KOPT-K1 (cell line): ENCODE measurements at regions not wholly inside any gene's neighbourhood (a gene's known extent, or its start where the extent isn't known, plus 50 kb on each side); places are given as distances from the start of the nearest gene placed in this dataset.
"Not testable (repeated sequence)": the region's sequence is repeated elsewhere in the genome, so short reads cannot be mapped to it uniquely, and the experiment has no call there.

Experiments
- H3K27ac ChIP-seq: fragments of 200-600 bp; sonication (generic); 2 replicates; pipeline ENCODE4 v1.5.1; 2016; ENCODE audit warnings: antibody characterized with exemption, mild to moderate bottlenecking, low read depth, low read length; ENCODE audit not compliant: poor library complexity, severe bottlenecking
- H3K36me3 ChIP-seq: fragments of 200-600 bp; sonication (generic); 2 replicates; pipeline ENCODE4 v1.5.1; 2017; ENCODE audit warnings: antibody characterized with exemption, mild to moderate bottlenecking, low read length, moderate library complexity; ENCODE audit not compliant: insufficient read depth
- H3K9me3 ChIP-seq: fragments of 200-600 bp; sonication (generic); 2 replicates; pipeline ENCODE4 v1.5.1; 2017; ENCODE audit warnings: antibody characterized with exemption, low read length, mild to moderate bottlenecking; ENCODE audit not compliant: insufficient read depth, poor library complexity, severe bottlenecking

- H3K9me3 ChIP-seq: peaks cover 23% of the 10 kb centered on the region
- no peak overlapping the region for H3K27ac ChIP-seq
Observed at GRCh38 chr13:85549819-85550218, 249.4 kb downstream of the SLITRK6 start.

GRCh38 chr13:85548845-85549244, 250.4 kb downstream of the SLITRK6 start:
- H3K27ac ChIP-seq, H3K36me3 ChIP-seq: not testable (repeated sequence)
- H3K9me3 ChIP-seq: peaks cover 29% of the 10 kb centered on the region

More at GRCh38 chr13:85549819-85550218, 249.4 kb downstream of the SLITRK6 start:
- no peaks in the 10 kb centered on the region for H3K36me3 ChIP-seq

GRCh38 chr13:85545771-85546170, 253.4 kb downstream of the SLITRK6 start:
- Histone ChIP-seq H3K36me3 (no peaks in the 10 kb centered on the region), H3K9me3 (peaks cover 35% of the 10 kb centered on the region), H3K27ac (no peak overlapping the region)

GRCh38 chr13:85544756-85545155, 254.5 kb downstream of the SLITRK6 start:
- Histone ChIP-seq H3K36me3 (no peaks in the 10 kb centered on the region; the same call in 1 of the 2 replicates), H3K9me3 (peaks cover 43% of the 10 kb centered on the region), H3K27ac (no peak overlapping the region)

- peak overlapping the region; percentile 77 for H3K27ac ChIP-seq
- H3K9me3 ChIP-seq: peaks cover 26% of the 10 kb centered on the region
- no peaks in the 10 kb centered on the region; the same call in 1 of the 2 replicates for H3K36me3 ChIP-seq
Observed at GRCh38 chr13:85543144-85543543, 256.1 kb downstream of the SLITRK6 start.

- peak overlapping the region; percentile 77 for H3K27ac ChIP-seq
- H3K36me3 ChIP-seq: no peaks in the 10 kb centered on the region; the same call in 1 of the 2 replicates
- peaks cover 20% of the 10 kb centered on the region for H3K9me3 ChIP-seq
Observed at GRCh38 chr13:85541476-85541875, 257.7 kb downstream of the SLITRK6 start.

- Histone ChIP-seq H3K36me3 (no peaks in the 10 kb centered on the region; the same call in 1 of the 2 replicates), H3K9me3 (peaks cover 15% of the 10 kb centered on the region), H3K27ac (no peak overlapping the region)
Observed at GRCh38 chr13:85538957-85539356, 260.3 kb downstream of the SLITRK6 start.

- Histone ChIP-seq H3K27ac (no peak overlapping the region), H3K9me3 (peaks cover 9% of the 10 kb centered on the region), H3K36me3 (no peaks in the 10 kb centered on the region; the same call in 1 of the 2 replicates)
Observed at GRCh38 chr13:85537601-85538000, 261.6 kb downstream of the SLITRK6 start.

GRCh38 chr13:85536706-85537105, 262.5 kb downstream of the SLITRK6 start:
- Histone ChIP-seq H3K36me3 (no peaks in the 10 kb centered on the region; the same call in 1 of the 2 replicates), H3K27ac (no peak overlapping the region), H3K9me3 (peaks cover 9% of the 10 kb centered on the region)

- H3K36me3 ChIP-seq: no peaks in the 10 kb centered on the region; the same call in 1 of the 2 replicates
- no peak overlapping the region for H3K27ac ChIP-seq
- H3K9me3 ChIP-seq: peaks cover 5% of the 10 kb centered on the region
Observed at GRCh38 chr13:85535316-85536084, 263.7 kb downstream of the SLITRK6 start.

- Histone ChIP-seq H3K9me3 (no peaks in the 10 kb centered on the region), H3K36me3 (no peaks in the 10 kb centered on the region), H3K27ac (no peak overlapping the region)
Observed at GRCh38 chr13:85533911-85534310, 265.3 kb downstream of the SLITRK6 start.

- Histone ChIP-seq H3K36me3 (no peaks in the 10 kb centered on the region), H3K9me3 (no peaks in the 10 kb centered on the region), H3K27ac (no peak overlapping the region)
Observed at GRCh38 chr13:85529218-85529594, 270.0 kb downstream of the SLITRK6 start.

- H3K27ac ChIP-seq: no peak overlapping the region
- no peaks in the 10 kb centered on the region for H3K36me3 ChIP-seq
- H3K9me3 ChIP-seq: no peaks in the 10 kb centered on the region
Observed at GRCh38 chr13:85528491-85529217, 270.6 kb downstream of the SLITRK6 start.

- no peaks in the 10 kb centered on the region for H3K36me3 ChIP-seq
- no peaks in the 10 kb centered on the region for H3K9me3 ChIP-seq
- no peak overlapping the region for H3K27ac ChIP-seq
Observed at GRCh38 chr13:85527316-85527715, 271.9 kb downstream of the SLITRK6 start.

- H3K36me3 ChIP-seq: no peaks in the 10 kb centered on the region
- H3K27ac ChIP-seq: no peak overlapping the region
- H3K9me3 ChIP-seq: no peaks in the 10 kb centered on the region
Observed at GRCh38 chr13:85525411-85525810, 273.8 kb downstream of the SLITRK6 start.
